GM23338 (cell line): ENCODE measurements at regions not wholly inside any gene's neighbourhood (a gene's known extent, or its start where the extent isn't known, plus 50 kb on each side); places are given as distances from the start of the nearest gene placed in this dataset.

Source experiments
- ATAC-seq: fragments of 200-7000 bp; cut with Tn5 transposase; 3 replicates; pipeline ENCODE4 v1.9.1; 2020
- DNase-seq: peaks from one replicate; pipeline ENCODE4 v3.0.0-alpha.2; 2015; ENCODE audit warnings: low spot score
- H2AFZ ChIP-seq: fragments of 200-600 bp; sonication (generic); 2 replicates; pipeline ENCODE4 v1.8.0; 2016; ENCODE audit warnings: antibody characterized with exemption, mild to moderate bottlenecking, moderate library complexity
- H3F3A ChIP-seq: fragments of 200-600 bp; sonication (generic); replicated peaks from 2 replicates; pipeline ENCODE4 v1.8.0; 2017; ENCODE audit warnings: antibody characterized with exemption, mixed run types, low read depth
- H3K27ac ChIP-seq: fragments of 200-600 bp; sonication (generic); 2 replicates; pipeline ENCODE4 v1.6.1; 2016; ENCODE audit warnings: low read depth
- H3K27me3 ChIP-seq: fragments of 200-600 bp; sonication (generic); 2 replicates; pipeline ENCODE4 v1.8.0; 2016; ENCODE audit warnings: mild to moderate bottlenecking, mixed run types, moderate library complexity; ENCODE audit not compliant: insufficient read depth
- H3K36me3 ChIP-seq: fragments of 200-600 bp; sonication (generic); 2 replicates; pipeline ENCODE4 v1.8.0; 2016; ENCODE audit warnings: mild to moderate bottlenecking; ENCODE audit not compliant: insufficient read depth
- H3K4me1 ChIP-seq: fragments of 200-600 bp; sonication (generic); 2 replicates; pipeline ENCODE4 v1.8.0; 2016; ENCODE audit warnings: mild to moderate bottlenecking, moderate library complexity; ENCODE audit not compliant: insufficient read depth
- H3K4me2 ChIP-seq: fragments of 200-600 bp; sonication (generic); 2 replicates; pipeline ENCODE4 v1.7.1; 2017; ENCODE audit warnings: mixed run types
- H3K4me3 ChIP-seq: fragments of 200-600 bp; sonication (generic); 2 replicates; pipeline ENCODE4 v1.6.1; 2016; ENCODE audit warnings: mixed run types
- H3K79me2 ChIP-seq: fragments of 200-600 bp; sonication (generic); replicated peaks from 2 replicates; pipeline ENCODE4 v1.8.0; 2017; ENCODE audit warnings: mild to moderate bottlenecking; ENCODE audit not compliant: insufficient read depth
- H3K9me2 ChIP-seq: fragments of 200-600 bp; sonication (generic); 2 replicates; pipeline ENCODE4 v1.8.0; 2017; ENCODE audit not compliant: insufficient read depth
- H4K20me1 ChIP-seq: fragments of 200-600 bp; sonication (generic); replicated peaks from 2 replicates; pipeline ENCODE4 v1.8.0; 2017; ENCODE audit warnings: mild to moderate bottlenecking; ENCODE audit not compliant: insufficient read depth
- H3K27ac Mint-ChIP-seq: 2 replicates; pipeline ENCODE4 v1.8.0; 2020; ENCODE audit warnings: inconsistent platforms, mild to moderate bottlenecking, moderate library complexity, mixed read lengths
- H3K27me3 Mint-ChIP-seq: 3 replicates; pipeline ENCODE4 v1.8.0; 2022; ENCODE audit warnings: low read depth, mild to moderate bottlenecking, moderate library complexity, mixed read lengths, inconsistent platforms; ENCODE audit not compliant: insufficient read depth, poor library complexity
- H3K36me3 Mint-ChIP-seq: 3 replicates; pipeline ENCODE4 v1.8.0; 2021; ENCODE audit warnings: low read depth, mild to moderate bottlenecking, inconsistent platforms, moderate library complexity, mixed read lengths
- H3K4me1 Mint-ChIP-seq: 3 replicates; pipeline ENCODE4 v1.8.0; 2020; ENCODE audit warnings: mild to moderate bottlenecking, inconsistent platforms, mixed read lengths
- H3K4me3 Mint-ChIP-seq: 3 replicates; pipeline ENCODE4 v1.8.0; 2021; ENCODE audit warnings: moderate library complexity, mild to moderate bottlenecking, inconsistent platforms, mixed read lengths
- H3K9me3 Mint-ChIP-seq: 3 replicates; pipeline ENCODE4 v1.8.0; 2020; ENCODE audit warnings: moderate library complexity, mild to moderate bottlenecking, inconsistent platforms, mixed read lengths
- CREB1 ChIP-seq: fragments of 250-450 bp; sonication (Bioruptor Pico); IDR thresholded peaks from 2 replicates; pipeline ENCODE4 v1.5.0; 2020; ENCODE audit warnings: low read depth, mild to moderate bottlenecking, moderate library complexity
- EZH2 ChIP-seq: fragments of 200-600 bp; sonication (generic); IDR thresholded peaks from one replicate; pipeline ENCODE4 v1.8.0; 2017; ENCODE audit warnings: antibody characterized with exemption, mild to moderate bottlenecking, low read depth; ENCODE audit not compliant: unreplicated experiment
- EZH2phosphoT487 ChIP-seq: fragments of 200-600 bp; sonication (generic); IDR thresholded peaks from one replicate; pipeline ENCODE4 v1.8.1; 2018; ENCODE audit warnings: antibody characterized with exemption; ENCODE audit not compliant: unreplicated experiment
- JUNB ChIP-seq: IDR thresholded peaks from one replicate; pipeline ENCODE4 v1.6.1; 2016; ENCODE audit warnings: antibody characterized with exemption; ENCODE audit not compliant: unreplicated experiment
- NANOG ChIP-seq: IDR thresholded peaks from 2 replicates; pipeline ENCODE4 v1.6.1; 2016; ENCODE audit warnings: antibody characterized with exemption, borderline replicate concordance
- STAT1 ChIP-seq: IDR thresholded peaks from one replicate; pipeline ENCODE4 v1.6.1; 2016; ENCODE audit warnings: antibody characterized with exemption; ENCODE audit not compliant: unreplicated experiment
- ZNF114 ChIP-seq: fragments of 250-450 bp; sonication (Bioruptor Pico); IDR thresholded peaks from 2 replicates; pipeline ENCODE4 v1.5.0; 2020; ENCODE audit warnings: mild to moderate bottlenecking, moderate library complexity
- ZNF331 ChIP-seq: fragments of 250-450 bp; sonication (Bioruptor Pico); IDR thresholded peaks from 2 replicates; pipeline ENCODE4 v1.5.0; 2020; ENCODE audit warnings: low read depth, mild to moderate bottlenecking, moderate library complexity
- TF ChIP-seq, protein P1 (sequence below), 2 experiments: fragments of 200-600 bp in 1 of 2; sonication (generic) in 1 of 2; conservative IDR thresholded peaks; 2 replicates each; pipeline versions ENCODE4 v1.5.1 to v1.6.1; 2016 to 2017; ENCODE audit warnings: antibody characterized with exemption in 2 of 2, low read depth in 2 of 2, mild to moderate bottlenecking in 2 of 2, moderate library complexity in 1 of 2
- TF ChIP-seq, protein P2 (sequence below): IDR thresholded peaks from one replicate; pipeline ENCODE4 v1.6.1; 2018; ENCODE audit warnings: antibody characterized with exemption; ENCODE audit not compliant: unreplicated experiment

DNA sequence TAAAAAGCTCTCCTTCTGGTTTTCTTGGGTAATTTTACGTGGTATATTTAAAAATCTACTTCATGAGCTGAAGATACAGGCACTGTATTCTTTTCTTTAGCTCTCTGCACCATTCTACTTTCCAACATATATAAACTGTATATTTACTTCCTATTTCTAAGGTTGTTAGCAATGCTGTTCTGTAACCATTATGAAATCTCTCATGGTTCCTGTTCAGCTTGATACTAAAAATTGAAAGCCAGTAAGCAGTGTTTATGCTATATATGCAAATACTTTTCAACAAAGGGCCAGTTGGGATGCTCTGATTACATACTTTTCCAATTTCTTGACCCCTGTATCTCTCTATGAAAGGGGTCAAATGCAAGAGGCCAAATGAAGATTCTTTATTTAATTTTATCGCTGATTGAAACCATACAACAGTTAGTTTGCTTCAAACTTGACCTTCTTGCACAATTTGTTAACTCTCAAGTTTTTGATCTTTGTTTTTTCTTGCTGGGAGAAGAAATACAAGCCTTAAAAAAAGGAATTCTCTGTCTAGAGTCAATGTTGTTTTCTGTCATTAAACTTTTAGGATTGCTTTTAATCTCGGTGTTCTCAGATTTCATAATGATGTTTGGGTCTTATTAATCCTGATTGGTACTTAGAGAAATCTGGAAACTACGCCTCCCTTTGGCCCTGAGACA is 223.2 kb downstream of the PRL start (continued):
- TF ChIP-seq, protein P1, sequence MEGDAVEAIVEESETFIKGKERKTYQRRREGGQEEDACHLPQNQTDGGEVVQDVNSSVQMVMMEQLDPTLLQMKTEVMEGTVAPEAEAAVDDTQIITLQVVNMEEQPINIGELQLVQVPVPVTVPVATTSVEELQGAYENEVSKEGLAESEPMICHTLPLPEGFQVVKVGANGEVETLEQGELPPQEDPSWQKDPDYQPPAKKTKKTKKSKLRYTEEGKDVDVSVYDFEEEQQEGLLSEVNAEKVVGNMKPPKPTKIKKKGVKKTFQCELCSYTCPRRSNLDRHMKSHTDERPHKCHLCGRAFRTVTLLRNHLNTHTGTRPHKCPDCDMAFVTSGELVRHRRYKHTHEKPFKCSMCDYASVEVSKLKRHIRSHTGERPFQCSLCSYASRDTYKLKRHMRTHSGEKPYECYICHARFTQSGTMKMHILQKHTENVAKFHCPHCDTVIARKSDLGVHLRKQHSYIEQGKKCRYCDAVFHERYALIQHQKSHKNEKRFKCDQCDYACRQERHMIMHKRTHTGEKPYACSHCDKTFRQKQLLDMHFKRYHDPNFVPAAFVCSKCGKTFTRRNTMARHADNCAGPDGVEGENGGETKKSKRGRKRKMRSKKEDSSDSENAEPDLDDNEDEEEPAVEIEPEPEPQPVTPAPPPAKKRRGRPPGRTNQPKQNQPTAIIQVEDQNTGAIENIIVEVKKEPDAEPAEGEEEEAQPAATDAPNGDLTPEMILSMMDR (conservative IDR thresholded peaks at IDR 0.05; ENCODE audit: low read depth in 2 of 2): no peak
- no peak for TF ChIP-seq STAT1
- TF ChIP-seq NANOG: no peak
- no peak for TF ChIP-seq EZH2phosphoT487
- TF ChIP-seq, protein P2, sequence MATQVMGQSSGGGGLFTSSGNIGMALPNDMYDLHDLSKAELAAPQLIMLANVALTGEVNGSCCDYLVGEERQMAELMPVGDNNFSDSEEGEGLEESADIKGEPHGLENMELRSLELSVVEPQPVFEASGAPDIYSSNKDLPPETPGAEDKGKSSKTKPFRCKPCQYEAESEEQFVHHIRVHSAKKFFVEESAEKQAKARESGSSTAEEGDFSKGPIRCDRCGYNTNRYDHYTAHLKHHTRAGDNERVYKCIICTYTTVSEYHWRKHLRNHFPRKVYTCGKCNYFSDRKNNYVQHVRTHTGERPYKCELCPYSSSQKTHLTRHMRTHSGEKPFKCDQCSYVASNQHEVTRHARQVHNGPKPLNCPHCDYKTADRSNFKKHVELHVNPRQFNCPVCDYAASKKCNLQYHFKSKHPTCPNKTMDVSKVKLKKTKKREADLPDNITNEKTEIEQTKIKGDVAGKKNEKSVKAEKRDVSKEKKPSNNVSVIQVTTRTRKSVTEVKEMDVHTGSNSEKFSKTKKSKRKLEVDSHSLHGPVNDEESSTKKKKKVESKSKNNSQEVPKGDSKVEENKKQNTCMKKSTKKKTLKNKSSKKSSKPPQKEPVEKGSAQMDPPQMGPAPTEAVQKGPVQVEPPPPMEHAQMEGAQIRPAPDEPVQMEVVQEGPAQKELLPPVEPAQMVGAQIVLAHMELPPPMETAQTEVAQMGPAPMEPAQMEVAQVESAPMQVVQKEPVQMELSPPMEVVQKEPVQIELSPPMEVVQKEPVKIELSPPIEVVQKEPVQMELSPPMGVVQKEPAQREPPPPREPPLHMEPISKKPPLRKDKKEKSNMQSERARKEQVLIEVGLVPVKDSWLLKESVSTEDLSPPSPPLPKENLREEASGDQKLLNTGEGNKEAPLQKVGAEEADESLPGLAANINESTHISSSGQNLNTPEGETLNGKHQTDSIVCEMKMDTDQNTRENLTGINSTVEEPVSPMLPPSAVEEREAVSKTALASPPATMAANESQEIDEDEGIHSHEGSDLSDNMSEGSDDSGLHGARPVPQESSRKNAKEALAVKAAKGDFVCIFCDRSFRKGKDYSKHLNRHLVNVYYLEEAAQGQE: no peak
- TF ChIP-seq JUNB: no peak
- TF ChIP-seq ZNF331 (CRISPR knock-in tag): no peak
- no peak for TF ChIP-seq CREB1 (CRISPR knock-in tag)
- TF ChIP-seq ZNF114 (CRISPR knock-in tag): no peak

DNA sequence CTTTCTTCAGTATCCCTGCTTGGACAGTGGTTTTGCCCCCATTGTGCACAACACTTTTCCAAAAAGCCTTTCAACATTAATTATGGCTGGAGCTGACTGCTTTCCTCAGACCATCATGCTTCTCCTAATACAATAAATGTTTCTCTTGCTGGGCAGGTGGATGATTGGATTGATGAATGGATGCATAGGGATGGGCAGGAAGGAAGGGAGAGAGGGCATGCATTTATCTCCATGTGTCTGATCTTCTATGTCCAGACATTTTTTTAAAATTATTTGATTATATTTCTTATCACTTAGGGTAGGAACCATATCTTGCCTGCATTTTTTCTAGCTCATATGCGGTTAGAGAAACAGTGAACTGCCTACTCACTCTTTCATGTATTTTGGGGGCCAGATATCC is 218.5 kb downstream of the PRL start:
- no peaks in the 10 kb centered on the region for H3K79me2 ChIP-seq
- H3K27ac Mint-ChIP-seq: peak overlapping the region; percentile 9; the same call in 1 of the 2 replicates
- no peak overlapping the region for H3K27ac ChIP-seq
- H3K4me3 Mint-ChIP-seq: no peak overlapping the region
- no peaks in the 10 kb centered on the region for H3K27me3 ChIP-seq
- no peaks in the 10 kb centered on the region for H3K9me3 Mint-ChIP-seq
- H3K27me3 Mint-ChIP-seq: peaks cover 3% of the 10 kb centered on the region
- DNase-seq (no peak), ATAC-seq (no peak)
- no peaks in the 10 kb centered on the region for H3K36me3 ChIP-seq
- H3K4me1 Mint-ChIP-seq: peaks cover 10% of the 10 kb centered on the region
- H4K20me1 ChIP-seq: no peaks in the 10 kb centered on the region
- H3K36me3 Mint-ChIP-seq: peaks cover 19% of the 10 kb centered on the region; the same call in 2 of the 3 replicates
- H3K4me2 ChIP-seq: no peak overlapping the region
- no peak overlapping the region for H3K4me3 ChIP-seq
- no peak overlapping the region for H2AFZ ChIP-seq
- TF ChIP-seq NANOG (no peak), EZH2 (no peak)
- TF ChIP-seq, protein P1 (conservative IDR thresholded peaks at IDR 0.05; ENCODE audit: low read depth in 2 of 2): no peak
- H3K9me2 ChIP-seq: no peaks in the 10 kb centered on the region
- H3K4me1 ChIP-seq: peaks cover 12% of the 10 kb centered on the region
- H3F3A ChIP-seq: no peaks in the 10 kb centered on the region
